ENCODE measurements at regions not wholly inside any gene's neighbourhood (a gene's known extent, or its start where the extent isn't known, plus 50 kb on each side); places are given as distances from the start of the nearest gene placed in this dataset.

DNA sequence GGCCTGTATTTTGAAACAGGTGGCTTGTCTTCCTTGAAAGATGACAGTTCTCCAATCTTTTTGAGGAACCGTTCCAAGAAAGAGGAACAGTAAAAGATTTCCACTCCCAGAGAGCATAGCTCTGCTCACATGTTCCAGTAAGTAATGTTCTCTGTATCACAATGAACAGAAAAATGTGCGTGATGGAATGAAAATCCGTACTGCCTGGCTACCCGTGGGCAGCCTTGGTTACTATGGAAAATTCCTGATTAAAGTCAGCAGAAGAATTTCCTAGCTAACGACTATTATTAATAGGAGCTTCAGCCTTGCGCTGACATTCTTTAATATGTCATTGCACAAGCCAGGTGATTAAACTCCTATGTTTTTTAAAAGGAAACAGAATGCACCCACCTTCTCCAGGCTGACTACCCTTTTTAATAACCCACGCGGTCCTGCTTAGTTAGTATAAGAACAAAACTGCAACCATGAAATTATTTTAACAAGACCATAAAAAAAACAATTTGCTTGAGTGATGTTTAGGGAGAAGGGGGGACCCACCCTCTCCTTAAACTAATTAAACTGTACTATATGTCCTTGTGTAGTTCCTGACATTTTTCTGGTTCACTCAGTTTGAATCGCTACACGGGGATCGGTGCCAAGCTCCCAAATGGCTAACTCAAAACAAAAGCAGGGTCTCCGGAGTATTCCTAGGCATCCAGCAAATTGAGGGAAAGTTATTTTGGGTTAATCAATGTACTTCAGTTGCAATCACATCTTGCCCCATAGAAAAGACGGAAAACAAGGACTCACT is 54.8 kb upstream of the CPEB4 start:
- TF ChIP-seq POLR2A (IDR thresholded peaks at IDR 0.05; ENCODE audit: low read depth, low read length) (no peak), POLR2AphosphoS5 (IDR thresholded peaks at IDR 0.05; ENCODE audit: low read depth, low read length) (no peak), TAF1 (IDR thresholded peaks at IDR 0.05; ENCODE audit: low read depth, low read length) (no peak), PAX5 (IDR thresholded peaks at IDR 0.05; ENCODE audit: insufficient read depth, low read length, severe bottlenecking) (no peak), SPI1 (IDR thresholded peaks at IDR 0.05; ENCODE audit: low read depth, low read length) (peak; percentile 83)

Data from GM12891 (cell line).